ENCODE measurements at regions not wholly inside any gene's neighbourhood (a gene's known extent, or its start where the extent isn't known, plus 50 kb on each side); places are given as distances from the start of the nearest gene placed in this dataset.

DNA sequence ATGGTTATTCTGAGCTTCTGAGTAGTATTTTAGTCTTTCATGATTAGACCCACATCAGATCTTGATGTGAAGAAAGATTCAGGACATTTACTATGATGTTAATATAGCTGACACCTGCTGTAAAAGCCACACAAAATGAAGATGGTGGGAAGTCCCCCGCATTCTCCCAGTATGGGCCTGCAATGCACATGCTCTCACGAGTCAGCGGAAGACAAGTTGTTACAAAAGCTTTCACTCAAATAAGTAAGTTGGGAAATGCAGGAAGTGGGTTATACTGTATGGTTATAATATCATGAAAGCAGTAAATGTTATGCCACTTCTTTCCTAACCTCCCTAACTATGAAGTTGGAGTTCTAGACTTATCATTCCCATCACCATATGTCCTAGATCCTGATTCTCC, 171.9 kb downstream of the KLF5 start:
- Mint-ChIP-seq H3K27ac (ENCODE audit: unreplicated experiment) (no peak overlapping the region), H3K4me1 (ENCODE audit: low read depth) (peaks cover 9% of the 10 kb centered on the region), H3K27me3 (ENCODE audit: low read depth) (peaks cover 6% of the 10 kb centered on the region), H3K36me3 (ENCODE audit: low read depth) (no peaks in the 10 kb centered on the region), H3K4me3 (ENCODE audit: unreplicated experiment) (no peak overlapping the region), H3K9me3 (ENCODE audit: low read depth) (no peaks in the 10 kb centered on the region)
- TF ChIP-seq, protein P1, sequence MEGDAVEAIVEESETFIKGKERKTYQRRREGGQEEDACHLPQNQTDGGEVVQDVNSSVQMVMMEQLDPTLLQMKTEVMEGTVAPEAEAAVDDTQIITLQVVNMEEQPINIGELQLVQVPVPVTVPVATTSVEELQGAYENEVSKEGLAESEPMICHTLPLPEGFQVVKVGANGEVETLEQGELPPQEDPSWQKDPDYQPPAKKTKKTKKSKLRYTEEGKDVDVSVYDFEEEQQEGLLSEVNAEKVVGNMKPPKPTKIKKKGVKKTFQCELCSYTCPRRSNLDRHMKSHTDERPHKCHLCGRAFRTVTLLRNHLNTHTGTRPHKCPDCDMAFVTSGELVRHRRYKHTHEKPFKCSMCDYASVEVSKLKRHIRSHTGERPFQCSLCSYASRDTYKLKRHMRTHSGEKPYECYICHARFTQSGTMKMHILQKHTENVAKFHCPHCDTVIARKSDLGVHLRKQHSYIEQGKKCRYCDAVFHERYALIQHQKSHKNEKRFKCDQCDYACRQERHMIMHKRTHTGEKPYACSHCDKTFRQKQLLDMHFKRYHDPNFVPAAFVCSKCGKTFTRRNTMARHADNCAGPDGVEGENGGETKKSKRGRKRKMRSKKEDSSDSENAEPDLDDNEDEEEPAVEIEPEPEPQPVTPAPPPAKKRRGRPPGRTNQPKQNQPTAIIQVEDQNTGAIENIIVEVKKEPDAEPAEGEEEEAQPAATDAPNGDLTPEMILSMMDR (IDR thresholded peaks at IDR 0.05), result no peak
- no peak for DNase-seq (ENCODE audit: low spot score)

DNA sequence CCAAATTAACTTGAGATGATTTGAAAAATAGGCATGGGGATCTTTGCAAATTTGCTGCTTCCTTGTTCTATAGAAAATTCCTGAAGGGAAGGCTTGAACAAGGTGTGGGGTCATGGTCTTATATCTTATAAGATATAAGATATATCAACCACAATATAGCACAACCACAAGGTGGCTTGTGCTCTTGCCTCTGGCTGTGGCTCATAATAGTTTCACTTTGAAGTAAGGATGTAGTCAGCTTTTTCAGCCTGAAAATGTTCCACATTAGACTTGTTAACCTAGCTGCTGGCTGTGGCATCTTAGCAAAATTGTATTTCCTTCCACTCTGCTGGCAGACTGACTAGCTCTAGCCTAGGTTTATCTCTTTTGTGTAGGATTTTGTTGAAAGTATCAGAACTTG, 169.7 kb downstream of the KLF5 start:
- DNase-seq (ENCODE audit: low spot score), result no peak
- no peak overlapping the region for H3K27ac Mint-ChIP-seq (ENCODE audit: unreplicated experiment)
- H3K36me3 Mint-ChIP-seq (ENCODE audit: low read depth), result no peaks in the 10 kb centered on the region
- no peak overlapping the region for H3K4me3 Mint-ChIP-seq (ENCODE audit: unreplicated experiment)
- TF ChIP-seq, protein P1 (IDR thresholded peaks at IDR 0.05), result peak; percentile 57
- no peaks in the 10 kb centered on the region for H3K27me3 Mint-ChIP-seq (ENCODE audit: low read depth)
- H3K4me1 Mint-ChIP-seq (ENCODE audit: low read depth), result peaks cover 14% of the 10 kb centered on the region
- no peaks in the 10 kb centered on the region for H3K9me3 Mint-ChIP-seq (ENCODE audit: low read depth)

DNA sequence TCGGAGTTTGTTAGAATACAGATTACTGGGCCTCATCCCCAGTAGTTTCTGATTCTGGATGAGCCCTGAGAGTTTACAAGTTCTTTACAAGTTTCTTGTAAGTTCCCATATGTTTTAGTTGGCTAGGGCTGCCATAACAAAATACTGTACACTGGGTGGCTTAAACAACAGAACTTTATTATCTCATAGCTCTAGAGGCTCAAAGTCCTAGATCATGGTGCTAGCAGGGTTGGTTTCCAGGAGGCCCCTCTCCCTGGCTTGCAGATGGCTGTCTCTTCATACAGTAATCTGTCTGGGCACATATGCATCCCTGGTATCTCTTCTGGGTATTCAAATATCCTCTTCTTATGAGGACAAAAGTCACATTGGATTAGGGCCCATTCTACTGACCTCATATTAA, 167.2 kb downstream of the KLF5 start:
- Mint-ChIP-seq H3K36me3 (ENCODE audit: low read depth) (no peaks in the 10 kb centered on the region), H3K27me3 (ENCODE audit: low read depth) (no peaks in the 10 kb centered on the region), H3K4me1 (ENCODE audit: low read depth) (peaks cover 14% of the 10 kb centered on the region), H3K4me3 (ENCODE audit: unreplicated experiment) (no peak overlapping the region), H3K9me3 (ENCODE audit: low read depth) (no peaks in the 10 kb centered on the region), H3K27ac (ENCODE audit: unreplicated experiment) (no peak overlapping the region)
- TF ChIP-seq, protein P1 (IDR thresholded peaks at IDR 0.05), result no peak
- DNase-seq (ENCODE audit: low spot score), result no peak

DNA sequence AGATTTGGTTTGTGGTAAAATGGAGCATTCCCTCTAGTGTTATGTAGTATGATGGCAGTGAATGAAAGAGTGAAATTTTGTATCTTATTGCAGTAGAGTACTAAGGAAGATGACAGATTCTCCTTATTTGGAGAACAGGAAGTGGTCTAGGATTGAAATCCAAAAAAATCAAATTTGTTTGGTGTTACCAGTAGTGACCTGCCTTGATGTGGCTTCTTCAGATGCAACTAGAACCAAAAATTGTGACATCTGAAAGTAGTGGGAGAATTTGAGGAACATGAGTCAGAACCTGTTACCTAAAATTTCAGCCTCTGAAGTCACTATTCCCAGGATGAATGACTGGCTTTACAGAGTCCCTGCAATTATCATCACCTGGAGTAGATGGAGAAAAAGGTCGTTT, 165.9 kb downstream of the KLF5 start:
- Mint-ChIP-seq H3K36me3 (ENCODE audit: low read depth) (no peaks in the 10 kb centered on the region), H3K4me1 (ENCODE audit: low read depth) (peaks cover 14% of the 10 kb centered on the region), H3K9me3 (ENCODE audit: low read depth) (no peaks in the 10 kb centered on the region), H3K27ac (ENCODE audit: unreplicated experiment) (no peak overlapping the region), H3K27me3 (ENCODE audit: low read depth) (no peaks in the 10 kb centered on the region), H3K4me3 (ENCODE audit: unreplicated experiment) (no peak overlapping the region)
- DNase-seq (ENCODE audit: low spot score), result no peak
- TF ChIP-seq, protein P1 (IDR thresholded peaks at IDR 0.05), result no peak

DNA sequence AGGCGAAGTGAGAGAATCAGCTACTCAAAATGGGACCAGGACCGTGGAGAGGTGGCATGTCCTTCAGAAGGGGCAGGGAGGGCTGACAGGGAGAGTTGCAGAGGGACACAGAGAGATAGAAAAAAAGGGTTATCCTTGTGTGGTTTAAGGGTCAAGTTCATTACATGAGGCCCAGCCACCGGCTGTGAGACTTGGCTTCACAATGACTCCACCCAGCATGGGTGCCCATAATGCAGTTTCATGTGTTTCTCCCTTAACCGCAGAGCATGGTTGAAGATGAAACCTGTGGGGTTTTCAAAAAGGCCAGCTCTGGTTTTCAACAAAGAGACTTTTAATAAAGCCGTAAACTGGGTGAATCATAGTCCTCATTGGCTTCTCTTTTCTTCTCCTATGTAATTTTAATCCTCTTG, 164.6 kb downstream of the KLF5 start:
- H3K36me3 Mint-ChIP-seq (ENCODE audit: low read depth), result no peaks in the 10 kb centered on the region
- TF ChIP-seq, protein P1 (IDR thresholded peaks at IDR 0.05), result no peak
- no peak overlapping the region for H3K4me3 Mint-ChIP-seq (ENCODE audit: unreplicated experiment)
- H3K27me3 Mint-ChIP-seq (ENCODE audit: low read depth), result no peaks in the 10 kb centered on the region
- no peak for DNase-seq (ENCODE audit: low spot score)
- no peaks in the 10 kb centered on the region for H3K9me3 Mint-ChIP-seq (ENCODE audit: low read depth)
- no peak overlapping the region for H3K27ac Mint-ChIP-seq (ENCODE audit: unreplicated experiment)
- H3K4me1 Mint-ChIP-seq (ENCODE audit: low read depth), result peaks cover 10% of the 10 kb centered on the region

All from chondrocyte (in vitro differentiated cells).